ENCODE measurements at regions not wholly inside any gene's neighbourhood (a gene's known extent, or its start where the extent isn't known, plus 50 kb on each side); places are given as distances from the start of the nearest gene placed in this dataset.
A peak's percentile ranks its signal among the peaks of the same experiment; 100 is the strongest.

GRCh38 chr18:67305466-67305865, 211.1 kb downstream of the DSEL start:
- no peak overlapping the region for H3K4me3 ChIP-seq (ENCODE audit: low read length)
- DNase-seq (ENCODE audit: low read depth, low spot score) = no peak

- DNase-seq (ENCODE audit: low read depth, low spot score) = no peak
- no peak overlapping the region for H3K4me3 ChIP-seq (ENCODE audit: low read length)
Measured at GRCh38 chr18:67302043-67302442, 214.5 kb downstream of the DSEL start.

GRCh38 chr18:67301592-67301991, 214.9 kb downstream of the DSEL start:
- no peak overlapping the region for H3K4me3 ChIP-seq (ENCODE audit: low read length)
- no peak for DNase-seq (ENCODE audit: low read depth, low spot score)

DNA sequence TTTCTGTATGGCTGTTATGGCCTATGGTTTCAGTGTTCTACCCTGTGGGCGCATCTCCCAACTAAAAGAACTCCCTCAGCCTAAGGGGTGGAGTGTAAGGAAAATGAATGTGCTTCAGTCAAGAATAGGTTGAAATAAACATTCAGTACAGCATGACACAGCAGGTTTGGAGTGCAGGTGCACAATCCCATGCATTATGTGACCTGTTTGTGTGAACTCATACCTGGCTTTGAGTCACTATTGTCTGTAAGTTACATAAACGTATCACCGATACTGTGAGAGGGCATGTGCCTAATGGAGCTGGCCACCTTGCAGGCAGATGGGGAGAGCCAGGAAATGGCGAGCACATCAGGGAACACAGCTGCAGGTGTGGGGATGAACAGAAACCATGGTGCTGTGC, 216.0 kb downstream of the DSEL start:
- H3K4me3 ChIP-seq (ENCODE audit: low read length) = no peak overlapping the region
- peak; percentile 46 for DNase-seq (ENCODE audit: low read depth, low spot score)

- no peak overlapping the region for H3K4me3 ChIP-seq (ENCODE audit: low read length)
Measured at GRCh38 chr18:67292814-67293213, 223.7 kb downstream of the DSEL start.

GRCh38 chr18:67290421-67290820, 226.1 kb downstream of the DSEL start:
- no peak overlapping the region for H3K4me3 ChIP-seq (ENCODE audit: low read length)
- no peak for DNase-seq (ENCODE audit: low read depth, low spot score)

More at GRCh38 chr18:67292814-67293213, 223.7 kb downstream of the DSEL start:
- no peak for DNase-seq (ENCODE audit: low read depth, low spot score)

GRCh38 chr18:67285583-67285982, 230.9 kb downstream of the DSEL start:
- no peak for DNase-seq (ENCODE audit: low read depth, low spot score)
- no peak overlapping the region for H3K4me3 ChIP-seq (ENCODE audit: low read length)

GRCh38 chr18:67282796-67283195, 233.7 kb downstream of the DSEL start:
- no peak overlapping the region for H3K4me3 ChIP-seq (ENCODE audit: low read length)
- no peak for DNase-seq (ENCODE audit: low read depth, low spot score)

DNA sequence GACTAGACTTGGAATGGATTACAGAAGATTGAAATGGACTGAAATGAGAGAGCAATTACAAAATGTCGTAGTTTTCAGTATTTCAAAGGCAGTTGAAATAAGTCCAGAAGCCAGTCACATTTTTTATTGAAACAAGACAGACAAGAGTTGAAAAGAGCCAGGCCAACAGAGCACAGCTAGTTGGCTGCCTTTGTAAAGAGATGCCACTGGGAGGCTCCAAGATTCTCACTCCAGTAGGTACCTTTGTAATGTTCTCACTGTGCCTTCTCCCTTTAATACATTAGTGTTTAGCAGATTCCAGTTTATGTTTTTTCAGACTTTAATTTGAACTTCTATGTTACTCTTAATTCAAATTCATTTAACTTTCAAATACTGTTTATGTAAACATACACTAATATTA, 234.8 kb downstream of the DSEL start:
- DNase-seq (ENCODE audit: low read depth, low spot score) = no peak
- no peak overlapping the region for H3K4me3 ChIP-seq (ENCODE audit: low read length)

GRCh38 chr18:67280486-67281242, 235.9 kb downstream of the DSEL start:
- H3K4me3 ChIP-seq (ENCODE audit: low read length) = no peak overlapping the region
- DNase-seq (ENCODE audit: low read depth, low spot score) = no peak

- no peak overlapping the region for H3K4me3 ChIP-seq (ENCODE audit: low read length)
- no peak for DNase-seq (ENCODE audit: low read depth, low spot score)
Measured at GRCh38 chr18:67279988-67280387, 236.5 kb downstream of the DSEL start.

DNA sequence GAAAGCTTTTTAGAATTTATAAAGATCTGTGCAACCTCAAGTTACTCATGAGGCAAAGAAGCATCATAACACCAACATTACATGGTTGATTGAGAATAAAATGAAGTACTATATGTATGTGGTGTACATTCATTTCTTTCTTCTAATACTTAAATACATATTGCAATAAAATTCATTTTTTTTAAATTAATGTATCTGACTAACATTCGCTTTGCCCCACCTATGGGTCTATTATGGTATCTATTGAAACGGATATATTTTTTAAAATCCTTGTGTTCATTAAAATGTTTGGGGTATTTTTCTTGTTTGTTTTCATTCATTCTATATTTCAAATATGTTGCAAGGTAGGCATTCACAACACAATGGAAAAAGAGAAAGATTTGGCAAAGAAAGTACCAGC, 237.5 kb downstream of the DSEL start:
- DNase-seq (ENCODE audit: low read depth, low spot score) = no peak
- H3K4me3 ChIP-seq (ENCODE audit: low read length) = no peak overlapping the region

- no peak for DNase-seq (ENCODE audit: low read depth, low spot score)
- H3K4me3 ChIP-seq (ENCODE audit: low read length) = no peak overlapping the region
Measured at GRCh38 chr18:67276638-67277037, 239.9 kb downstream of the DSEL start.

DNA sequence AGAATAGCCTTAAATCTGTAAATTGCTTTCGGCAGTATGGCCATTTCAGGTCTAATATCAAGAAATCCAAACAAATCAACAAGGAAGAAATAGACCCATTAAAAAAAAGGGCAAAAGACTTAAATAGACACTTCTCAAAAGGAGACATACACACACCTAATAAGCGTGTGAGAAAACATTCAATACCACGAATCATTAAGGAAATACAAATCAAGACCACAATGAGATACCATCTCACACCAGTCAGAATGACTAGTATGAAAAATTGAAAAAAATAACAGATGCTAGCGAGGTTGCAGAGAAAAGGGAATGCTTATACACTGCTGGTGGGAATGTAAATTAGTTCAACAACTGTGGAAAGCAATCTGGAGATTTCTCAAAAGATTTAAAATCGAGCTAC, 243.2 kb downstream of the DSEL start:
- no peak overlapping the region for H3K4me3 ChIP-seq (ENCODE audit: low read length)
- DNase-seq (ENCODE audit: low read depth, low spot score) = no peak

DNA sequence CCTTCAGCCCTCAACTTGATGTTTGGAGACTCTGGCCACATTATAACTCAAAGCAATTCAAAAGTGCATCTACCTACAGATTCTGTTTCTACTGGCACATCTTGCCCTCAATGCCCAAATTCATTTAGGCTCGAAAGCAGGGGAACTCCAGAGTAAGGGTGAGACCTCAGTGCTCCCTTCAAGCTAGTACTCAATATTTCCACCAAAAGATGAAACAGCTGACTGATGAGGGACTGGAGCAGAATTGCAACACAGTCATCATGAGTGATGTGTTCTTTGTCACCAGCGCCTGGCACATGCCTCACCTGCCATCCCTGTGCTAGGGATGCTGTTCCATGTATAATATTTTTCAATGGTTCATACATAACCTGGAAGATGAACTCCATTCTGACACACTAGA, 247.3 kb downstream of the DSEL start:
- no peak overlapping the region for H3K4me3 ChIP-seq (ENCODE audit: low read length)
- DNase-seq (ENCODE audit: low read depth, low spot score) = no peak

DNA sequence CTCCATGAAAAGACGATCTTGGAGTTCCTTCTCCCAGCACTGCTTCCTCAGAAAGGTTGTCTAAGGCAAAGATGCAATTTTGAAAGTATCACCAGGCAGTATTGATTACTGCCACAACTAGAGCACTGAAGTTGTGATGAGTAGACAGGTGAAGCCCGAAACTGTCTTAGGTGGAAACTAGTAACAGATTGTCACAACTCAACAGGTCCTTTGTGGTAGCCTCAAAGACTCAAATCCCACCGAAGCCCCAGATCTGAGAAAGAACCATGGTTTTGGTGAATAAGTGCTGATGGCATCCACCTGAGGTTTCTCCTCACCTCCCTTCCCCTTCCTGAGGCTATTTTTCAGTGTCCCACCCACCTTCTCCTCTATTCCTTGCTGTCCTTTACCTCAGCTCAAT, 248.0 kb downstream of the DSEL start:
- DNase-seq (ENCODE audit: low read depth, low spot score) = no peak
- H3K4me3 ChIP-seq (ENCODE audit: low read length) = no peak overlapping the region

- no peak overlapping the region for H3K4me3 ChIP-seq (ENCODE audit: low read length)
- no peak for DNase-seq (ENCODE audit: low read depth, low spot score)
Measured at GRCh38 chr18:67266246-67267237, 250.0 kb downstream of the DSEL start.

GRCh38 chr18:67265464-67266245, 250.9 kb downstream of the DSEL start:
- peak; percentile 12 for DNase-seq (ENCODE audit: low read depth, low spot score)
- no peak overlapping the region for H3K4me3 ChIP-seq (ENCODE audit: low read length)

DNA sequence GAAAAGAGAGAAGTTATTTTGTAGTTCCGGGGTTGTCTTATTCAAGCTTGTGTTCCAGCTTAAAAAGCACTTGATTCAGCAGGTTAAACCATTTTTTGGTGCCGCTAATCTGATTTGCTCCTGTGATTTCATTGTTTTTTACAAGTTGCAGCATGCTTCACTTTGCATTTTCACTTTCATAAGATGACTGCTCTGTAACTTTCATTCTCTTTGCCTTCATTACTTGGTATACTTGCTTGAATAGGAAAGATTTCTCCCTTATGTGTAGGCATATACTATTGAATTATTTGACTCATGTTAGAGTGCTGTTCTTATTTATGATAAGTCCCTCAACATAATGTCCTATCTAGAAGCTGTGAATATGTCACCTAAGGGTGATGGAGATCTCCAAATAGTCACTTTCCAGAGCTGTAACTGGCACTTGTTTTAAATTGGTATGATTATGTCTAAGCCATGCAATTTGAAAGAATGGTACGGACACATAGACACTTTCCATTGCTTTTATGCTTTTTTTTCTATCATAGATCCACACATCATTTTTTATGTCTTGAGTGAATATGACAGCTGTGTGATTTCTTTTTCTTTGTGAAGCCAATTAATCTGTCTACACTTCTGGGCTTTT, 254.5 kb downstream of the DSEL start:
- H3K4me3 ChIP-seq (ENCODE audit: low read length) = no peak overlapping the region
- DNase-seq (ENCODE audit: low read depth, low spot score) = no peak
